WTC11 (cell line): ENCODE measurements at regions not wholly inside any gene's neighbourhood (a gene's known extent, or its start where the extent isn't known, plus 50 kb on each side); places are given as distances from the start of the nearest gene placed in this dataset.

ENCODE experiments used
- ATAC-seq: fragments of 200-7000 bp; cut with Tn5 transposase; 2 replicates; pipeline ENCODE4 v1.10.0; 2021; ENCODE audit warnings: mild to moderate bottlenecking, moderate library complexity
- CTCF ChIA-PET: fragments of 300-600 bp; sonication (Branson Sonifier 250); formaldehyde crosslinking; loops from one replicate; lab custom pipeline; 2021; ENCODE audit warnings: antibody characterized with exemption; lab: Charles Lee
- POLR2A ChIA-PET: fragments of 350-600 bp; sonication (Branson Sonifier 250); formaldehyde crosslinking; loops from one replicate; lab custom pipeline; 2021; ENCODE audit warnings: antibody characterized with exemption; lab: Charles Lee
- DNase-seq: peaks from one replicate; pipeline ENCODE4 v3.0.0; 2021; ENCODE audit warnings: low spot score
- H3K27ac Mint-ChIP-seq: 2 replicates; pipeline ENCODE4 v1.8.0; 2021; ENCODE audit warnings: mixed read lengths
- H3K27me3 Mint-ChIP-seq: 2 replicates; pipeline ENCODE4 v1.8.0; 2021; ENCODE audit warnings: low read depth, mild to moderate bottlenecking, moderate library complexity, mixed read lengths
- H3K36me3 Mint-ChIP-seq: 2 replicates; pipeline ENCODE4 v1.8.0; 2021; ENCODE audit warnings: mixed read lengths
- H3K4me1 Mint-ChIP-seq: 2 replicates; pipeline ENCODE4 v1.8.0; 2022; ENCODE audit warnings: mixed read lengths
- H3K4me3 Mint-ChIP-seq: 2 replicates; pipeline ENCODE4 v1.8.0; 2021; ENCODE audit warnings: mild to moderate bottlenecking, moderate library complexity, mixed read lengths
- H3K9me3 Mint-ChIP-seq: 2 replicates; pipeline ENCODE4 v1.8.0; 2021; ENCODE audit warnings: mixed read lengths
- CREB1 ChIP-seq: sonication (generic); formaldehyde crosslinking; IDR thresholded peaks from 2 replicates; pipeline ENCODE4 v1.8.0; 2023; ENCODE audit warnings: mild to moderate bottlenecking, missing genetic modification reagents
- E2F1 ChIP-seq: sonication (generic); formaldehyde crosslinking; IDR thresholded peaks from 2 replicates; pipeline ENCODE4 v1.8.0; 2022; ENCODE audit warnings: mild to moderate bottlenecking, missing genetic modification reagents
- ELF4 ChIP-seq: sonication (generic); formaldehyde crosslinking; IDR thresholded peaks from 2 replicates; pipeline ENCODE4 v1.8.1; 2022; ENCODE audit warnings: low read depth, mild to moderate bottlenecking, moderate library complexity, missing genetic modification reagents
- FOXJ3 ChIP-seq: sonication (generic); formaldehyde crosslinking; IDR thresholded peaks from 2 replicates; pipeline ENCODE4 v1.9.0; 2021; ENCODE audit warnings: missing genetic modification reagents, mild to moderate bottlenecking, borderline replicate concordance
- FOXK1 ChIP-seq: sonication (generic); formaldehyde crosslinking; IDR thresholded peaks from 2 replicates; pipeline ENCODE4 v1.8.0; 2022; ENCODE audit warnings: mild to moderate bottlenecking, moderate library complexity, missing genetic modification reagents
- FOXP1 ChIP-seq: sonication (generic); formaldehyde crosslinking; IDR thresholded peaks from 2 replicates; pipeline ENCODE4 v1.8.0; 2022; ENCODE audit warnings: missing genetic modification reagents, mild to moderate bottlenecking, moderate library complexity, borderline replicate concordance
- HMGXB4 ChIP-seq: sonication (generic); formaldehyde crosslinking; IDR thresholded peaks from 2 replicates; pipeline ENCODE4 v1.8.1; 2023; ENCODE audit warnings: mild to moderate bottlenecking, moderate library complexity, missing genetic modification reagents
- JAZF1 ChIP-seq: fragments of 250-450 bp; sonication (Bioruptor Pico); IDR thresholded peaks from 2 replicates; pipeline ENCODE4 v1.9.0; 2021; ENCODE audit warnings: moderate library complexity, mild to moderate bottlenecking, inconsistent platforms
- KAT7 ChIP-seq: sonication (generic); formaldehyde crosslinking; IDR thresholded peaks from 2 replicates; pipeline ENCODE4 v1.8.1; 2023; ENCODE audit warnings: missing genetic modification reagents, mild to moderate bottlenecking, borderline replicate concordance
- SMAD3 ChIP-seq: sonication (generic); formaldehyde crosslinking; IDR thresholded peaks from 2 replicates; pipeline ENCODE4 v1.8.0; 2022; ENCODE audit warnings: missing genetic modification reagents, mild to moderate bottlenecking, borderline replicate concordance
- SOX15 ChIP-seq: fragments of 250-450 bp; sonication (Bioruptor Pico); IDR thresholded peaks from 2 replicates; pipeline ENCODE4 v1.9.0; 2021; ENCODE audit warnings: mild to moderate bottlenecking
- SP1 ChIP-seq: sonication (generic); formaldehyde crosslinking; conservative IDR thresholded peaks from 2 replicates; pipeline ENCODE4 v1.8.1; 2022; ENCODE audit warnings: missing genetic modification reagents
- STAT6 ChIP-seq: sonication (generic); formaldehyde crosslinking; conservative IDR thresholded peaks from 2 replicates; pipeline ENCODE4 v1.8.1; 2023; ENCODE audit warnings: mild to moderate bottlenecking, low read depth, missing genetic modification reagents, moderate library complexity
- TEAD1 ChIP-seq: sonication (generic); formaldehyde crosslinking; IDR thresholded peaks from 2 replicates; pipeline ENCODE4 v1.8.0; 2022; ENCODE audit warnings: mild to moderate bottlenecking, missing genetic modification reagents
- ZNF232 ChIP-seq: sonication (generic); formaldehyde crosslinking; IDR thresholded peaks from 2 replicates; pipeline ENCODE4 v1.8.0; 2022; ENCODE audit warnings: mild to moderate bottlenecking, missing genetic modification reagents
- ZNF396 ChIP-seq: fragments of 250-450 bp; sonication (Bioruptor Pico); IDR thresholded peaks from 2 replicates; pipeline ENCODE4 v1.8.0; 2021; ENCODE audit warnings: mild to moderate bottlenecking, moderate library complexity, borderline replicate concordance
- ZNF416 ChIP-seq: fragments of 250-450 bp; sonication (Bioruptor Pico); IDR thresholded peaks from 2 replicates; pipeline ENCODE4 v1.9.0; 2021; ENCODE audit warnings: mild to moderate bottlenecking, inconsistent platforms
- ZNF671 ChIP-seq: fragments of 250-450 bp; sonication (Bioruptor Pico); IDR thresholded peaks from 2 replicates; pipeline ENCODE4 v1.8.0; 2021; ENCODE audit warnings: mild to moderate bottlenecking
- TF ChIP-seq, protein P1 (sequence below): fragments of 250-450 bp; sonication (Bioruptor Pico); IDR thresholded peaks from 2 replicates; pipeline ENCODE4 v1.8.0; 2021; ENCODE audit warnings: mild to moderate bottlenecking
- TF ChIP-seq, protein P2 (sequence below): sonication (generic); formaldehyde crosslinking; IDR thresholded peaks from 2 replicates; pipeline ENCODE4 v1.8.1; 2023; ENCODE audit warnings: mild to moderate bottlenecking, missing genetic modification reagents, borderline replicate concordance
- TF ChIP-seq, protein P3 (sequence below): fragments of 250-450 bp; sonication (Bioruptor Pico); IDR thresholded peaks from 2 replicates; pipeline ENCODE4 v1.9.0; 2021; ENCODE audit warnings: mild to moderate bottlenecking

DNA sequence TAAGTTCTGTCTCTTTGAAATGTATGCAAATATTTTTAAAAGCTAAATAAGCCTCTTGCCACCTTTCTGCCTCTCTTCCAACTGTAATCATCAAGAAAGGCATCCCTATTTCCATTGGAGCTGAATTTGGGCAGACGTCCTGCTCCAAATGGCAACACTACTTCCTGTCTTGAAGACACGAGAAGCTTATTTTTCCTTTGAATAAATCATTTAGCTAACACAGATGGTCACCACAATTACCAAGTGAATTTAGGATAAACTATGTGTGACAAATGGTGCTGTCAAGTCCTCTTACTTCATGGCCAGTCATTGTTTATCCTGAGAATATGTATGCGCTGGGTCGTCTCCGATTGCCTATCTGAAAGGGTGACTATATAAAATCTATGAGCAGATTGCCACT lies 268.0 kb downstream of the ANKRD7 start:
- Mint-ChIP-seq H3K27ac (no peak overlapping the region), H3K4me1 (no peaks in the 10 kb centered on the region), H3K4me3 (no peak overlapping the region), H3K9me3 (peaks cover 5% of the 10 kb centered on the region), H3K27me3 (no peaks in the 10 kb centered on the region), H3K36me3 (no peaks in the 10 kb centered on the region)
- DNase-seq (no peak), ATAC-seq (no peak)
- no peak for TF ChIP-seq ZNF416 (CRISPR knock-in tag)
- TF ChIP-seq FOXJ3 (CRISPR knock-in tag), result no peak
- no peak for TF ChIP-seq CREB1
- no peak for TF ChIP-seq FOXK1 (CRISPR knock-in tag)
- no peak for TF ChIP-seq HMGXB4 (CRISPR knock-in tag)
- no peak for TF ChIP-seq FOXP1
- TF ChIP-seq ZNF671 (CRISPR knock-in tag), result no peak
- POLR2A ChIA-PET, result interaction anchor here (1.0 kb wide), 1 partner anchor 9 kb away, joined by 4 read pairs; no protein-coding TSS in a partner anchor
- CTCF ChIA-PET, result no interaction called here

DNA sequence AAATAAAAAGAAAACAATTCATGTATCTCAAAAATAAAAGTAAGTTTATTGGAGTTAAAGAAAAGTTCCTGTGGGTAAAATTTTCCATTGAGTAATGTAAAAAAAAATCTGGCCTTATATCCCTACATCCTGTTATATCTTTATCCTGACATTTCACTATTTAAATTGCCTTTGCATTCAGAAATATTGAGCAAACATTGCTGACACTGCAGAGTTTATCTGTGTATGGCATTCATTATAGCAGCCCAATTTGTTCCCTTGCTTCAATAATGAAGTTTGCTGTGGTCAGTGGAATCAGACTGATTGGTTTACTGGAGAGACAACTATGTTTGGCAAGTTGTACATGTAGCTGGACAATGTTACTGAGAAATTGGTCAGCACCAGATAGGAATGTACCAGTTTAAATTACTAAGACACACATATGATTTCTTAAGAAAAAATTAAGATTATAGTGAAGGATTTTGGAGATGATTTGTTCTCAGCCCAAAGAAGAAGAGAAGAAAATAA lies 271.7 kb downstream of the ANKRD7 start:
- no peak for TF ChIP-seq SMAD3 (CRISPR knock-in tag)
- TF ChIP-seq, protein P1, sequence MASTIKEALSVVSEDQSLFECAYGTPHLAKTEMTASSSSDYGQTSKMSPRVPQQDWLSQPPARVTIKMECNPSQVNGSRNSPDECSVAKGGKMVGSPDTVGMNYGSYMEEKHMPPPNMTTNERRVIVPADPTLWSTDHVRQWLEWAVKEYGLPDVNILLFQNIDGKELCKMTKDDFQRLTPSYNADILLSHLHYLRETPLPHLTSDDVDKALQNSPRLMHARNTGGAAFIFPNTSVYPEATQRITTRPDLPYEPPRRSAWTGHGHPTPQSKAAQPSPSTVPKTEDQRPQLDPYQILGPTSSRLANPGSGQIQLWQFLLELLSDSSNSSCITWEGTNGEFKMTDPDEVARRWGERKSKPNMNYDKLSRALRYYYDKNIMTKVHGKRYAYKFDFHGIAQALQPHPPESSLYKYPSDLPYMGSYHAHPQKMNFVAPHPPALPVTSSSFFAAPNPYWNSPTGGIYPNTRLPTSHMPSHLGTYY (CRISPR knock-in tag), result no peak
- TF ChIP-seq STAT6 (CRISPR knock-in tag), result no peak
- TF ChIP-seq, protein P2, sequence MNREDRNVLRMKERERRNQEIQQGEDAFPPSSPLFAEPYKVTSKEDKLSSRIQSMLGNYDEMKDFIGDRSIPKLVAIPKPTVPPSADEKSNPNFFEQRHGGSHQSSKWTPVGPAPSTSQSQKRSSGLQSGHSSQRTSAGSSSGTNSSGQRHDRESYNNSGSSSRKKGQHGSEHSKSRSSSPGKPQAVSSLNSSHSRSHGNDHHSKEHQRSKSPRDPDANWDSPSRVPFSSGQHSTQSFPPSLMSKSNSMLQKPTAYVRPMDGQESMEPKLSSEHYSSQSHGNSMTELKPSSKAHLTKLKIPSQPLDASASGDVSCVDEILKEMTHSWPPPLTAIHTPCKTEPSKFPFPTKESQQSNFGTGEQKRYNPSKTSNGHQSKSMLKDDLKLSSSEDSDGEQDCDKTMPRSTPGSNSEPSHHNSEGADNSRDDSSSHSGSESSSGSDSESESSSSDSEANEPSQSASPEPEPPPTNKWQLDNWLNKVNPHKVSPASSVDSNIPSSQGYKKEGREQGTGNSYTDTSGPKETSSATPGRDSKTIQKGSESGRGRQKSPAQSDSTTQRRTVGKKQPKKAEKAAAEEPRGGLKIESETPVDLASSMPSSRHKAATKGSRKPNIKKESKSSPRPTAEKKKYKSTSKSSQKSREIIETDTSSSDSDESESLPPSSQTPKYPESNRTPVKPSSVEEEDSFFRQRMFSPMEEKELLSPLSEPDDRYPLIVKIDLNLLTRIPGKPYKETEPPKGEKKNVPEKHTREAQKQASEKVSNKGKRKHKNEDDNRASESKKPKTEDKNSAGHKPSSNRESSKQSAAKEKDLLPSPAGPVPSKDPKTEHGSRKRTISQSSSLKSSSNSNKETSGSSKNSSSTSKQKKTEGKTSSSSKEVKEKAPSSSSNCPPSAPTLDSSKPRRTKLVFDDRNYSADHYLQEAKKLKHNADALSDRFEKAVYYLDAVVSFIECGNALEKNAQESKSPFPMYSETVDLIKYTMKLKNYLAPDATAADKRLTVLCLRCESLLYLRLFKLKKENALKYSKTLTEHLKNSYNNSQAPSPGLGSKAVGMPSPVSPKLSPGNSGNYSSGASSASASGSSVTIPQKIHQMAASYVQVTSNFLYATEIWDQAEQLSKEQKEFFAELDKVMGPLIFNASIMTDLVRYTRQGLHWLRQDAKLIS (CRISPR knock-in tag), result no peak
- no peak for TF ChIP-seq SP1
- TF ChIP-seq E2F1 (CRISPR knock-in tag), result no peak
- no peak for TF ChIP-seq TEAD1 (CRISPR knock-in tag)
- no peak for TF ChIP-seq CREB1
- no peak for TF ChIP-seq ELF4 (CRISPR knock-in tag)
- no peak for TF ChIP-seq ZNF396 (CRISPR knock-in tag)
- no peak for TF ChIP-seq JAZF1 (CRISPR knock-in tag)
- no peak for TF ChIP-seq SOX15 (CRISPR knock-in tag)
- TF ChIP-seq KAT7 (CRISPR knock-in tag), result no peak
- TF ChIP-seq ZNF232 (CRISPR knock-in tag), result no peak
- TF ChIP-seq, protein P3, sequence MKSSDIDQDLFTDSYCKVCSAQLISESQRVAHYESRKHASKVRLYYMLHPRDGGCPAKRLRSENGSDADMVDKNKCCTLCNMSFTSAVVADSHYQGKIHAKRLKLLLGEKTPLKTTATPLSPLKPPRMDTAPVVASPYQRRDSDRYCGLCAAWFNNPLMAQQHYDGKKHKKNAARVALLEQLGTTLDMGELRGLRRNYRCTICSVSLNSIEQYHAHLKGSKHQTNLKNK (CRISPR knock-in tag), result no peak
- H3K9me3 Mint-ChIP-seq, result 0 out of 2 replicates have a peak, but pooled peaks cover 3% of the 10 kb centered on the region
- POLR2A ChIA-PET, result no interaction called here
- no peaks in the 10 kb centered on the region for H3K27me3 Mint-ChIP-seq
- H3K36me3 Mint-ChIP-seq, result no peaks in the 10 kb centered on the region
- no peak overlapping the region for H3K27ac Mint-ChIP-seq
- no peak for DNase-seq
- no peak for ATAC-seq
- H3K4me3 Mint-ChIP-seq, result no peak overlapping the region
- no peaks in the 10 kb centered on the region for H3K4me1 Mint-ChIP-seq
- CTCF ChIA-PET, result no interaction called here
